ENCODE measurements at regions not wholly inside any gene's neighbourhood (a gene's known extent, or its start where the extent isn't known, plus 50 kb on each side); places are given as distances from the start of the nearest gene placed in this dataset.

DNA sequence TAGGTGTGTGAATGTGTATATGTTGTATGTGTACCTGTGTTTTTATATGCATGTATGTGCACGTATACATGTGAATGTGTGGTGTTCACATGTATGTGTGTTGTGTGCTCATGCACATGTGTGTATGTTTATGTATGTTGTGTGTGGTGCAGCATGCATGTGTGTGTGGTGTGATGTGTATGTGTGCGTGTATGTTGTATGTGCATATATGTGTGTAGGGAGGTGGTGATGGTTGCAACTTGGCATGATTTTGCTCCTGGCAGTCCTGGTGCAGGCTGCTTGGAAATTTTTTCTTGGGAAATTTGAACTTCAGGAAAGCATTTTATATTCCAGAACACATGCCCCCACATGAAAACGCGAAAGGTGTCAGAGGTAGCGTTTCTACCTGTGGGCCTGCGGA is 1177.8 kb downstream of the TBC1D22A start:
- TF ChIP-seq, protein P1, sequence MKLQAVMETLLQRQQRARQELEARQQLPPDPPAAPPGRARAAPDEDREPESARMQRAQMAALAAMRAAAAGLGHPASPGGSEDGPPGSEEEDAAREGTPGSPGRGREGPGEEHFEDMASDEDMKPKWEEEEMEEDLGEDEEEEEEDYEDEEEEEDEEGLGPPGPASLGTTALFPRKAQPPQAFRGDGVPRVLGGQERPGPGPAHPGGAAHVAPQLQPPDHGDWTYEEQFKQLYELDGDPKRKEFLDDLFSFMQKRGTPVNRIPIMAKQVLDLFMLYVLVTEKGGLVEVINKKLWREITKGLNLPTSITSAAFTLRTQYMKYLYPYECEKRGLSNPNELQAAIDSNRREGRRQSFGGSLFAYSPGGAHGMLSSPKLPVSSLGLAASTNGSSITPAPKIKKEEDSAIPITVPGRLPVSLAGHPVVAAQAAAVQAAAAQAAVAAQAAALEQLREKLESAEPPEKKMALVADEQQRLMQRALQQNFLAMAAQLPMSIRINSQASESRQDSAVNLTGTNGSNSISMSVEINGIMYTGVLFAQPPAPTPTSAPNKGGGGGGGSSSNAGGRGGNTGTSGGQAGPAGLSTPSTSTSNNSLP (IDR thresholded peaks at IDR 0.05; ENCODE audit: low read depth, low read length), result no peak
- no peak for TF ChIP-seq ZNF563 (CRISPR knock-in tag; IDR thresholded peaks at IDR 0.05)

All from HepG2 (cell line).